ENCODE measurements at regions not wholly inside any gene's neighbourhood (a gene's known extent, or its start where the extent isn't known, plus 50 kb on each side); places are given as distances from the start of the nearest gene placed in this dataset.

DNA sequence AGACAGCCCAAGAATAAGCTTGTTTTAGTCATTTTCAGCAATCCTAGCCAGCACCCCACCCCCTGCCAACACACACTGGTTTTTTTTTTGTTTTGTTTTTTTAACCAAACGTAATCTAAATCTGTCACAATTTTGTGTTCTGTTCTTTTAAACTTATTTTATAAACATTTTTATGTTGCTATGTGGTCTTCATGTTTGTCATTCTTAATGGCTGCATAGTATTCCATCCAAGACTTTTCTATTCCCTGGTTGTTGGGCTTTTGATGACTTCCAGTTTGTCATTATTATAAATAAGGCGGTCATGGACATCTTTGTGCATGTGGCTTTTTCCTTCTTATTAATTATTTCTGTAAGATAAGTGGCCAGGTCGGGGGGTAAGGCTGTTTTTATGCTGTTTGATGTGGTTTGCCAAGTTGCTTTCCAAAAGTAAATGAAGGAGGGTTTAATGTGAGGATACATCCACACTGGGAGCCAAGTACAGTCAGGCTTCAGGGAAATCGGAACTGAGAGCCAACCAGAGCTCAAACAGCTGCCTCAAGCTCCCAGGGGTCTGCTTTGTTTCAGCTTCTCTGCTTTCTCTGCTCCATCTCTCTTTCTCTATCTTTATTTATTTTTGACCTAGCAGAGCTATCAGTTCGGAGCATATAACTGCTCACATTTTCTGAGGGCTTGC, 125.8 kb downstream of the VEGFA start:
- POLR2A ChIA-PET = no interaction called here
- 100% methylated on average over 1 of the region's 5 CpGs for WGBS (ENCODE audit: insufficient coverage)

DNA sequence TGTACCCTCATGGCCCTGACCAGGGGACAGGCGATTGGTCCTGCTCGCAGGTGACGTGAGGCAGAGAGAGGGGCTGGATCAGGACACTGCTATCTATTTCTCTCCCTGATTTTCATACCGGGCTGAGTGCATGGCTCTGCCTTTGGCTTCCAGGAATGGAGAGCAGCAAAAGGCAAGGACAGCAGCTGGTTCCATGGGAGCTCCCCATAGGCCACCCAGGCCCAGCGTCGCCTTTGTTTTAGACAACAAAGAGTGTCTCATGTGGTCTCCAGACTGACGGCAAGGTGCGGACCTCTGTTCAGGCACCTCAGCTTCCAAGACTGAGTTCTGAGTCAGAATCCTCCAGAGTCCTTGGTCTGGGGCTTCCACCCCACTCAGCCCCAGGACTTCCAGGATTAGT, 123.1 kb downstream of the VEGFA start:
- no peak overlapping the region for H3K9ac ChIP-seq (ENCODE audit: low read length)
- H3K27me3 ChIP-seq (replicated peaks in 1 of 4; ENCODE audit: control extremely low read depth in 1 of 4, control insufficient read depth in 3 of 4, insufficient read depth in 4 of 4, low read length in 3 of 4) = peaks cover 0 to 9% (median 0%) of the 10 kb centered on the region in 4 experiments
- H4K20me1 ChIP-seq (ENCODE audit: control insufficient read depth, insufficient read depth, low read length, poor library complexity, severe bottlenecking) = no peaks in the 10 kb centered on the region
- H3K36me3 ChIP-seq (replicated peaks in 1 of 2; ENCODE audit: control extremely low read depth in 1 of 2, control insufficient read depth in 1 of 2, extremely low read depth in 1 of 2, insufficient read depth in 2 of 2, low read length in 1 of 2) = no peaks in the 10 kb centered on the region
- H3K9me3 ChIP-seq (ENCODE audit: control extremely low read depth in 1 of 3, control insufficient read depth in 2 of 3, insufficient read depth in 1 of 3, low read length in 2 of 3) = peaks cover 0 to 7% (median 0%) of the 10 kb centered on the region in 3 donors
- WGBS (ENCODE audit: insufficient coverage) = 91% methylated on average over 8 of the region's 8 CpGs
- Mint-ChIP-seq H3K4me1 (no peaks in the 10 kb centered on the region), H3K27ac (no peak overlapping the region), H3K9me3 (ENCODE audit: insufficient read depth) (no peaks in the 10 kb centered on the region), H3K27me3 (peaks cover 17% of the 10 kb centered on the region), H3K4me3 (no peak overlapping the region)
- H3K4me2 ChIP-seq (replicated peaks; ENCODE audit: low read depth, low read length, poor library complexity, severe bottlenecking) = no peak overlapping the region
- no peak overlapping the region for H2AFZ ChIP-seq (ENCODE audit: insufficient read depth, low read depth, low read length, poor library complexity, severe bottlenecking)
- POLR2A ChIA-PET = no interaction called here
- no peak overlapping the region for H3K4me3 ChIP-seq (ENCODE audit: control extremely low read depth in 1 of 5, extremely low read depth in 1 of 5, insufficient read depth in 1 of 5, low read depth in 2 of 5, low read length in 4 of 5)
- no peaks in the 10 kb centered on the region for H3K4me1 ChIP-seq (ENCODE audit: control insufficient read depth in 2 of 2, insufficient read depth in 2 of 2, low read length in 2 of 2)
- intact Hi-C loops (cut with micrococcal nuclease) = no loop called here
- DNase-seq (no peak), ATAC-seq (ENCODE audit: low read depth) (no peak)
- no peak overlapping the region for H3K27ac ChIP-seq (ENCODE audit: low read length in 2 of 2)
- no peaks in the 10 kb centered on the region for H3K79me2 ChIP-seq (ENCODE audit: control insufficient read depth, insufficient read depth, low read length)
- no peak for TF ChIP-seq EZH2 (IDR thresholded peaks at IDR 0.05; ENCODE audit: borderline replicate concordance, insufficient read depth, low read depth, low read length, poor library complexity, severe bottlenecking)
- TF ChIP-seq, protein P1, sequence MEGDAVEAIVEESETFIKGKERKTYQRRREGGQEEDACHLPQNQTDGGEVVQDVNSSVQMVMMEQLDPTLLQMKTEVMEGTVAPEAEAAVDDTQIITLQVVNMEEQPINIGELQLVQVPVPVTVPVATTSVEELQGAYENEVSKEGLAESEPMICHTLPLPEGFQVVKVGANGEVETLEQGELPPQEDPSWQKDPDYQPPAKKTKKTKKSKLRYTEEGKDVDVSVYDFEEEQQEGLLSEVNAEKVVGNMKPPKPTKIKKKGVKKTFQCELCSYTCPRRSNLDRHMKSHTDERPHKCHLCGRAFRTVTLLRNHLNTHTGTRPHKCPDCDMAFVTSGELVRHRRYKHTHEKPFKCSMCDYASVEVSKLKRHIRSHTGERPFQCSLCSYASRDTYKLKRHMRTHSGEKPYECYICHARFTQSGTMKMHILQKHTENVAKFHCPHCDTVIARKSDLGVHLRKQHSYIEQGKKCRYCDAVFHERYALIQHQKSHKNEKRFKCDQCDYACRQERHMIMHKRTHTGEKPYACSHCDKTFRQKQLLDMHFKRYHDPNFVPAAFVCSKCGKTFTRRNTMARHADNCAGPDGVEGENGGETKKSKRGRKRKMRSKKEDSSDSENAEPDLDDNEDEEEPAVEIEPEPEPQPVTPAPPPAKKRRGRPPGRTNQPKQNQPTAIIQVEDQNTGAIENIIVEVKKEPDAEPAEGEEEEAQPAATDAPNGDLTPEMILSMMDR (IDR thresholded peaks at IDR 0.05) = no peak
- CTCF ChIA-PET = no interaction called here

More for the DNA sequence above, 125.8 kb downstream of the VEGFA start:
- Histone ChIP-seq H3K27me3 (replicated peaks in 1 of 4; ENCODE audit: control extremely low read depth in 1 of 4, control insufficient read depth in 3 of 4, insufficient read depth in 4 of 4, low read length in 3 of 4) (peaks cover 0 to 3% (median 0%) of the 10 kb centered on the region in 4 experiments), H3K9me3 (ENCODE audit: control extremely low read depth in 1 of 3, control insufficient read depth in 2 of 3, insufficient read depth in 1 of 3, low read length in 2 of 3) (peaks cover 0 to 7% (median 0%) of the 10 kb centered on the region in 3 donors), H4K20me1 (ENCODE audit: control insufficient read depth, insufficient read depth, low read length, poor library complexity, severe bottlenecking) (no peaks in the 10 kb centered on the region), H3K4me1 (ENCODE audit: control insufficient read depth in 2 of 2, insufficient read depth in 2 of 2, low read length in 2 of 2) (no peaks in the 10 kb centered on the region), H3K79me2 (ENCODE audit: control insufficient read depth, insufficient read depth, low read length) (no peaks in the 10 kb centered on the region), H3K36me3 (replicated peaks in 1 of 2; ENCODE audit: control extremely low read depth in 1 of 2, control insufficient read depth in 1 of 2, extremely low read depth in 1 of 2, insufficient read depth in 2 of 2, low read length in 1 of 2) (no peaks in the 10 kb centered on the region), H2AFZ (ENCODE audit: insufficient read depth, low read depth, low read length, poor library complexity, severe bottlenecking) (no peak overlapping the region), H3K9ac (ENCODE audit: low read length) (no peak overlapping the region), H3K4me2 (replicated peaks; ENCODE audit: low read depth, low read length, poor library complexity, severe bottlenecking) (no peak overlapping the region), H3K4me3 (ENCODE audit: control extremely low read depth in 1 of 5, extremely low read depth in 1 of 5, insufficient read depth in 1 of 5, low read depth in 2 of 5, low read length in 4 of 5) (no peak overlapping the region), H3K27ac (ENCODE audit: low read length in 2 of 2) (no peak overlapping the region)
- no peaks in the 10 kb centered on the region for H3K9me3 Mint-ChIP-seq (ENCODE audit: insufficient read depth)
- intact Hi-C loops (cut with micrococcal nuclease) = no loop called here
- ATAC-seq (ENCODE audit: low read depth) (no peak), DNase-seq (no peak)
- no peak overlapping the region for H3K4me3 Mint-ChIP-seq
- H3K4me1 Mint-ChIP-seq = no peaks in the 10 kb centered on the region
- H3K27me3 Mint-ChIP-seq = peaks cover 15% of the 10 kb centered on the region
- TF ChIP-seq EZH2 (IDR thresholded peaks at IDR 0.05; ENCODE audit: borderline replicate concordance, insufficient read depth, low read depth, low read length, poor library complexity, severe bottlenecking) = no peak
- CTCF ChIA-PET = no interaction called here
- no peak overlapping the region for H3K27ac Mint-ChIP-seq

Data from B cell (primary cell).